ENCODE measurements at regions not wholly inside any gene's neighbourhood (a gene's known extent, or its start where the extent isn't known, plus 50 kb on each side); places are given as distances from the start of the nearest gene placed in this dataset.
"Not testable (repeated sequence)": the region's sequence is repeated elsewhere in the genome, so short reads cannot be mapped to it uniquely, and the experiment has no call there.

DNA sequence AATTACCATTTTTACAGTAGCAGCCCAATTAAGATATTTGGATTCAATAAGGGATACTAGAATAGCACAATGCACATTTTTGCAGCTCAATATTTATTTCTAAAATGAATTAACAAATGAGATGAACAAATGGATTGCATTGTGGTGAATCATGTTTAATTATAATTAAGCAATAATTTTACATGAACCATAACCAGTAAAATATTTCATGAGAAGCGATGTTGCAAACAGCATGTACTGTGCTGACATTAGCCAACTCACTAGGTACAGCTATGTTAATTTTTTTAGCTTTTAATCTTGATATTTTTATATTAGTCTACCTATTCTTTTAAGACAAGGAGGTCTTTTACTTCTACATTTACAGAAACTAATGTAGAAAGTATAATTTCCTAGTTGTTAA is 399.1 kb upstream of the AKR1E2 start:
- no peak overlapping the region for H3K4me3 Mint-ChIP-seq
- no peaks in the 10 kb centered on the region for H3K27me3 Mint-ChIP-seq (ENCODE audit: insufficient read depth)
- H3K4me1 Mint-ChIP-seq (ENCODE audit: low read depth): peaks cover 9% of the 10 kb centered on the region; the same call in 1 of the 2 replicates
- TF ChIP-seq, protein P1, sequence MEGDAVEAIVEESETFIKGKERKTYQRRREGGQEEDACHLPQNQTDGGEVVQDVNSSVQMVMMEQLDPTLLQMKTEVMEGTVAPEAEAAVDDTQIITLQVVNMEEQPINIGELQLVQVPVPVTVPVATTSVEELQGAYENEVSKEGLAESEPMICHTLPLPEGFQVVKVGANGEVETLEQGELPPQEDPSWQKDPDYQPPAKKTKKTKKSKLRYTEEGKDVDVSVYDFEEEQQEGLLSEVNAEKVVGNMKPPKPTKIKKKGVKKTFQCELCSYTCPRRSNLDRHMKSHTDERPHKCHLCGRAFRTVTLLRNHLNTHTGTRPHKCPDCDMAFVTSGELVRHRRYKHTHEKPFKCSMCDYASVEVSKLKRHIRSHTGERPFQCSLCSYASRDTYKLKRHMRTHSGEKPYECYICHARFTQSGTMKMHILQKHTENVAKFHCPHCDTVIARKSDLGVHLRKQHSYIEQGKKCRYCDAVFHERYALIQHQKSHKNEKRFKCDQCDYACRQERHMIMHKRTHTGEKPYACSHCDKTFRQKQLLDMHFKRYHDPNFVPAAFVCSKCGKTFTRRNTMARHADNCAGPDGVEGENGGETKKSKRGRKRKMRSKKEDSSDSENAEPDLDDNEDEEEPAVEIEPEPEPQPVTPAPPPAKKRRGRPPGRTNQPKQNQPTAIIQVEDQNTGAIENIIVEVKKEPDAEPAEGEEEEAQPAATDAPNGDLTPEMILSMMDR (IDR thresholded peaks at IDR 0.05): no peak
- DNase-seq: no peak
- H3K27ac Mint-ChIP-seq: no peak overlapping the region
- no peaks in the 10 kb centered on the region for H3K9me3 Mint-ChIP-seq
- H3K36me3 Mint-ChIP-seq (ENCODE audit: low read depth): peaks cover 8% of the 10 kb centered on the region

DNA sequence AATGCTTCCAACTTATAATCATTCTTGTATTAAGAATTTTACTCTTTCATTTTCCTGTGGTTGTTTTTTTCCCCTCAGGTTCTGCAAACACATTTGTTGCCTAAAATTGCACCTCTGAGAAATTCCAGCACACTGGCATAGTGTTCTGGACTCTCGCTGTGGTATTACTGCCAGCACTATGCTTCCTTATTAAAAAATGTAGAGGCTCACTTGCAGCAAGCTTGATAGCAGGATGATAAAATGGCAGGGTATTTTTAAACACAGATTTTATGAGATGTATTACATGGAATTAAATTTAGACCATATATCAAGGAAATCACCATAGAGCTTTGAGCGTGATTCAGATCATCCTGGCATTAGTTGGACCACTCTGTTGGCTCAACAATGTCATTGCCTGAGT is 416.7 kb upstream of the AKR1E2 start:
- Mint-ChIP-seq H3K36me3 (ENCODE audit: low read depth) (no peaks in the 10 kb centered on the region), H3K27ac (no peak overlapping the region), H3K27me3 (ENCODE audit: insufficient read depth) (no peaks in the 10 kb centered on the region; the same call in none of the 2 replicates), H3K4me3 (no peak overlapping the region), H3K4me1 (ENCODE audit: low read depth) (peaks cover 19% of the 10 kb centered on the region), H3K9me3 (no peaks in the 10 kb centered on the region)
- TF ChIP-seq, protein P1 (IDR thresholded peaks at IDR 0.05): no peak
- no peak for DNase-seq

DNA sequence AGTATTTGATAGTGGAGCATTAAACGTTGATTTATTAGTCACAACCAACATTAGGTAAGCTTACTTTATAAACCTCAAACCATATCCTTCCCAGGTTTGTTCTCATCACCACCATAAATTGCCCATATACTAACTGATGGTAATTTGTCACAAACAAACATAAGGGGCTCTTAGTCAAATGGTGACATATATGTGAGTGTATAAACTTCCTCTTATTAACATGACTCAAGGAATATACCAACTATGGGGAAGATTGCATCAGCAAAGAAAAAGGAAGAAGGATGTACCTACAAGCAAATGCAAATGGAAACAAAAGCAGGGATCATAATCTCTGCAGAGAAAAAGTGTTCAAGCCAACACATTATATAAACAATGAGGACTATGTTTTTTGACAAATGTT is 418.2 kb upstream of the AKR1E2 start:
- H3K4me1 Mint-ChIP-seq (ENCODE audit: low read depth): peaks cover 19% of the 10 kb centered on the region
- no peaks in the 10 kb centered on the region; the same call in none of the 2 replicates for H3K27me3 Mint-ChIP-seq (ENCODE audit: insufficient read depth)
- peak overlapping the region; percentile 59 for H3K27ac Mint-ChIP-seq
- no peaks in the 10 kb centered on the region for H3K36me3 Mint-ChIP-seq (ENCODE audit: low read depth)
- DNase-seq: peak; percentile 46
- no peak overlapping the region for H3K4me3 Mint-ChIP-seq
- TF ChIP-seq, protein P1 (IDR thresholded peaks at IDR 0.05): no peak
- H3K9me3 Mint-ChIP-seq: no peaks in the 10 kb centered on the region

DNA sequence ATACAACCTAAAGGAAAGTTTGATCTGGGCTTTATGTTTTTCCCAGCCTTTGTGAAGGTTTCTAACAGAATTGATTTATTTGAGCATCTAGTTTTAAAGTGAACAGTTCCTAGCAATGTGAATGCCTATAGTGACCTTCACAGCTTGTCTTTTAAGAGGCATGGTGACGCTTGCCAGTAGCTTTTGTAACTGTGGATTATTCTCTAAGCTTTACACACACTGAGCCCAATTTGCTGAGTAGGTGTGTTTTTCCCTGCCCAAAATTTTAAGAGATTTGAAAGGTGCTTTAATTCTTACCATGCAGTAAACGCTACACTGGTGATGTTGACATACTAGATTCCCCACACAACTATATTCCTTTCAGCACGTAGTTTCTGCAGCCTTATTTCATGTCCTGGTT is 420.2 kb upstream of the AKR1E2 start:
- DNase-seq: no peak
- TF ChIP-seq, protein P1 (IDR thresholded peaks at IDR 0.05): no peak
- no peak overlapping the region for H3K27ac Mint-ChIP-seq
- H3K36me3 Mint-ChIP-seq (ENCODE audit: low read depth): no peaks in the 10 kb centered on the region
- no peaks in the 10 kb centered on the region; the same call in none of the 2 replicates for H3K27me3 Mint-ChIP-seq (ENCODE audit: insufficient read depth)
- H3K9me3 Mint-ChIP-seq: no peaks in the 10 kb centered on the region
- H3K4me1 Mint-ChIP-seq (ENCODE audit: low read depth): peaks cover 19% of the 10 kb centered on the region
- no peak overlapping the region for H3K4me3 Mint-ChIP-seq

DNA sequence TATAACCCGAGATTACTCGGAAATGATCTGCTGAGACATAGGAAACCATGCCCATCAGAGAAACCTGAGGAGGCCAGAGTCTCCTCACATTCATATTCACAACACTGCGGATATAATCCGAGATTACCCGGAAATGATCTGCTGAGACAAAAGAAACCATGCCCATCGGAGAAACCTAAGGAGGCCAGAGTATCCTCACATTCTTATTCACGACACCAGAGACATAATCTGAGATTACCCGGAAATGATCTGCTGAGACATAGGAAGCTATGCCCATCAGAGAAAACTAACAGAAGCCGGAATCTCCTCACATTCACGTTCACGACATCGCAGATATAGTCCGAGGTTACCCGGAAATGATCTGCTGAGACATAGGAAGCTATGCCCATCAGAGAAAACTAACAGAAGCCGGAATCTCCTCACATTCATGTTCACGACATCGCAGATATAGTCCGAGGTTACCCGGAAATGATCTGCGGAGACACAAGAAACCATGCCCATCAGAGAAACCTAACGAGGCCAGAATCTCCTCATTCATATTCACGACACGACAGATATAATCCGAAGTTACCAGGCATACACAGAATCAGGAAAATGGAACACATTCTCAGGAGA is 422.3 kb upstream of the AKR1E2 start:
- DNase-seq: no peak
- Mint-ChIP-seq H3K36me3 (ENCODE audit: low read depth) (peaks cover 4% of the 10 kb centered on the region), H3K4me3 (no peak overlapping the region), H3K4me1 (ENCODE audit: low read depth) (peaks cover 20% of the 10 kb centered on the region), H3K27ac (no peak overlapping the region), H3K9me3 (no peaks in the 10 kb centered on the region), H3K27me3 (ENCODE audit: insufficient read depth) (no peaks in the 10 kb centered on the region; the same call in none of the 2 replicates)
- TF ChIP-seq, protein P1 (IDR thresholded peaks at IDR 0.05): no peak

DNA sequence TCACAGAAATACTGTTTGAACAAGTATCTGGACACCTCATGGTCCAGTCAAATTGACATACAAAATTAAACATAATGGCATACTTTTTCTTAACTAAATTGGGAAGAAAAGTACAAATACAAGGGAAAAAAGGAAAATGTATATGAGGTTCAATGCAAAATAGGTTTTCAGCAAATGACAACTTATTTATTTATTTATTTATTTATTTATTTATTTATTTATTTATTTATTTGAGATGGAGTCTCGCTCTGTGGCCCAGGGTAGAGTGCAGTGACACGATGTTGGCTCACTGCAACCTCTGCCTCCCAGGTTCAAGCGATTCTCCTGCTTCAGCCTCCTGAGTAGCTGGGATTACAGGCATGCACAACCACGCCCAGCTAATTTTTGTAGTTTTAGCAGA is 424.9 kb upstream of the AKR1E2 start:
- not testable (repeated sequence) for H3K36me3 Mint-ChIP-seq (ENCODE audit: low read depth); H3K4me3 Mint-ChIP-seq; H3K9me3 Mint-ChIP-seq; DNase-seq; H3K4me1 Mint-ChIP-seq (ENCODE audit: low read depth); H3K27me3 Mint-ChIP-seq (ENCODE audit: insufficient read depth); H3K27ac Mint-ChIP-seq

Measured in HFFc6 (cell line).